Adrenal gland (tissue), 9 donors: ENCODE measurements at regions not wholly inside any gene's neighbourhood (a gene's known extent, or its start where the extent isn't known, plus 50 kb on each side); places are given as distances from the start of the nearest gene placed in this dataset.
"Not testable (repeated sequence)": the region's sequence is repeated elsewhere in the genome, so short reads cannot be mapped to it uniquely, and the experiment has no call there.

Experiments
- DNase-seq, 7 donors: peaks; one replicate each; pipeline ENCODE4 v3.0.0-alpha.2; 2019 to 2020
- H3K27ac ChIP-seq, 5 donors: fragments of 200-600 bp; sonication (generic) in 4 of 5; 1 replicate in 3 of 5; 2 replicates in 2 of 5; pipeline versions ENCODE4 v1.5.1 to v1.8.0; 2016 to 2020; ENCODE audit warnings: mild to moderate bottlenecking in 1 of 5
- H3K27me3 ChIP-seq: fragments of 200-600 bp; 2 replicates; pipeline ENCODE4 v1.8.0; 2021
- H3K36me3 ChIP-seq, 2 donors: fragments of 200-600 bp; replicated peaks in 1 of 2; 1 replicate in 1 of 2; 2 replicates in 1 of 2; pipeline versions ENCODE4 v1.5.1 to v1.8.0; 2018 to 2022
- H3K4me1 ChIP-seq, 2 donors: fragments of 200-600 bp; replicated peaks in 1 of 2; 1 replicate in 1 of 2; 2 replicates in 1 of 2; pipeline versions ENCODE4 v1.5.1 to v1.8.0; 2018 to 2021
- H3K4me3 ChIP-seq, 4 donors: fragments of 200-600 bp; sonication (generic) in 3 of 4; one replicate each; pipeline ENCODE4 v1.5.1; 2016 to 2018
- H3K9me3 ChIP-seq, 3 donors: fragments of 200-600 bp; sonication (generic) in 1 of 3; replicated peaks in 1 of 3; 1 replicate in 2 of 3; 2 replicates in 1 of 3; pipeline versions ENCODE4 v1.5.1 to v1.8.0; 2016 to 2021
- CTCF ChIP-seq, 6 experiments: fragments of 450-650 bp in 4 of 6; fragments of 200-600 bp in 2 of 6; sonication (generic) in 1 of 6; IDR thresholded peaks; 1 replicate in 5 of 6; 2 replicates in 1 of 6; pipeline versions ENCODE4 v1.5.1 to v1.8.0; 2016 to 2021; ENCODE audit warnings: antibody characterized with exemption in 6 of 6, mild to moderate bottlenecking in 2 of 6, moderate library complexity in 1 of 6
- POLR2A ChIP-seq, 2 donors: fragments of 450-650 bp; IDR thresholded peaks; one replicate each; pipeline ENCODE4 v1.6.1; 2017; ENCODE audit warnings: antibody characterized with exemption in 2 of 2, mild to moderate bottlenecking in 2 of 2, moderate library complexity in 1 of 2
- WGBS, 4 donors: extraction: QIAGEN DNeasy Blood & Tissue Kit in 2 of 4; methylation state at CpG; one replicate each; pipeline versions ENCODE4 v1.1.5 to v1.1.7; 2013 to 2017; 5-methylcytosine and 5-hydroxymethylcytosine counted together
- intact Hi-C, 2 donors: fragments of 100-400 bp; cut with DNase I; formaldehyde crosslinking; loops; one replicate each; pipeline versions ENCODE4 v1.14.1 to v1.15.0; 2022 to 2023
- donor health status: healthy with polysubstance abuse.
- donor health status: Bipolar disorder and iron deficiency.
- donor health status: DM: yes; HTN: yes; CAD: no.
- donor health status: DM: no; HTN: no; CAD: no.
- donor health status: DM: no; HTN: no; CAD: no.

GRCh38 chr9:97176206-97176605 lies 131.3 kb upstream of the CCDC180 start:
- no peaks in the 10 kb centered on the region for H3K36me3 ChIP-seq
- no peak for DNase-seq
- no peak overlapping the region for H3K27ac ChIP-seq
- no peaks in the 10 kb centered on the region for H3K9me3 ChIP-seq
- 56 to 67% (median 60%) methylated on average over 5 of the region's 5 CpGs for WGBS, 4 donors
- H3K4me1 ChIP-seq: no peaks in the 10 kb centered on the region
- intact Hi-C loops: no loop called here
- TF ChIP-seq POLR2A (IDR thresholded peaks at IDR 0.05): no peak
- TF ChIP-seq CTCF (IDR thresholded peaks at IDR 0.05): no peak
- no peaks in the 10 kb centered on the region for H3K27me3 ChIP-seq
- H3K4me3 ChIP-seq: no peak overlapping the region

- H3K4me3 ChIP-seq, H3K9me3 ChIP-seq, H3K36me3 ChIP-seq, H3K27me3 ChIP-seq, H3K4me1 ChIP-seq, H3K27ac ChIP-seq, intact Hi-C loops, DNase-seq: not testable (repeated sequence)
These were observed 129.2 kb upstream of the CTSV start for GRCh38 chr9:97168174-97168573.

GRCh38 chr9:97166496-97167138 lies 127.7 kb upstream of the CTSV start:
- H3K4me3 ChIP-seq, DNase-seq, intact Hi-C loops, H3K9me3 ChIP-seq, H3K27ac ChIP-seq, H3K4me1 ChIP-seq, H3K27me3 ChIP-seq, H3K36me3 ChIP-seq: not testable (repeated sequence)

- 80 to 95% (median 83%) methylated on average over 1 of the region's 1 CpG for WGBS, 4 donors
- H3K9me3 ChIP-seq: peaks cover 0 to 6% (median 0%) of the 10 kb centered on the region in 3 donors
- no peak overlapping the region for H3K4me3 ChIP-seq
- no peaks in the 10 kb centered on the region for H3K4me1 ChIP-seq
- TF ChIP-seq POLR2A (IDR thresholded peaks at IDR 0.05): no peak
- no peak for TF ChIP-seq CTCF (IDR thresholded peaks at IDR 0.05)
- DNase-seq: no peak
- H3K27me3 ChIP-seq: no peaks in the 10 kb centered on the region
- no peaks in the 10 kb centered on the region for H3K36me3 ChIP-seq
- intact Hi-C loops: no loop called here
- H3K27ac ChIP-seq: no peak overlapping the region
These were observed 121.3 kb upstream of the CTSV start for GRCh38 chr9:97160255-97160654.

- H3K36me3 ChIP-seq, H3K4me1 ChIP-seq, H3K27ac ChIP-seq, intact Hi-C loops, DNase-seq, H3K9me3 ChIP-seq, H3K27me3 ChIP-seq, H3K4me3 ChIP-seq: not testable (repeated sequence)
- 90 to 96% (median 91%) methylated on average over 3 of the region's 3 CpGs for WGBS, 4 donors
These were observed 119.8 kb upstream of the CTSV start for GRCh38 chr9:97158722-97159121.

GRCh38 chr9:97155441-97155840 lies 116.5 kb upstream of the CTSV start:
- H3K4me1 ChIP-seq, H3K27ac ChIP-seq, H3K27me3 ChIP-seq, intact Hi-C loops, DNase-seq, H3K36me3 ChIP-seq, H3K4me3 ChIP-seq, H3K9me3 ChIP-seq: not testable (repeated sequence)
- WGBS, 4 donors: 95 to 98% (median 97%) methylated on average over 4 to 5 of the region's 5 CpGs
